ENCODE measurements at regions not wholly inside any gene's neighbourhood (a gene's known extent, or its start where the extent isn't known, plus 50 kb on each side); places are given as distances from the start of the nearest gene placed in this dataset.

DNA sequence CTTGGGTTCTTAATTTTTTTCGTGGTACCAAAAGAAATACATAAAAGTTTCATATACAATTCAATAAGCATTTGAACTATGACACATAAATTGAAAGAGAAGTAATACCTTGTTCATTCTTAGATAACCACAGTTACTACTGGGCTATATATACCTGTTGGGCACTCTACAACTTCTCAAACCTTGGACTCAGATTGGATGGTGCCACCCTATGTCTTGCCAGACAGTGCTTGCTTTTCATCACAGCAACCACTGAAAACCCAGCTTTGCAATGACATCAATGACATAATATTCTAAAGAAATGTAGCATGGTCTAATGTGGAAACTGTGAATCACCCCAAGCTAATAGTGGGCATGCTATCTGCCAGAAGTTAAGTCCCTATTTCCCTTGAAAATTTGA lies 62.8 kb upstream of the DPH5 start:
- H3K4me3 ChIP-seq (ENCODE audit: low read depth in 1 of 2, low read length in 1 of 2), result no peak overlapping the region
- H3K27me3 ChIP-seq, result no peaks in the 10 kb centered on the region
- H3K36me3 ChIP-seq, result no peaks in the 10 kb centered on the region
- no peak overlapping the region for H3K27ac ChIP-seq
- no peaks in the 10 kb centered on the region for H3K9me3 ChIP-seq
- TF ChIP-seq, protein P1, sequence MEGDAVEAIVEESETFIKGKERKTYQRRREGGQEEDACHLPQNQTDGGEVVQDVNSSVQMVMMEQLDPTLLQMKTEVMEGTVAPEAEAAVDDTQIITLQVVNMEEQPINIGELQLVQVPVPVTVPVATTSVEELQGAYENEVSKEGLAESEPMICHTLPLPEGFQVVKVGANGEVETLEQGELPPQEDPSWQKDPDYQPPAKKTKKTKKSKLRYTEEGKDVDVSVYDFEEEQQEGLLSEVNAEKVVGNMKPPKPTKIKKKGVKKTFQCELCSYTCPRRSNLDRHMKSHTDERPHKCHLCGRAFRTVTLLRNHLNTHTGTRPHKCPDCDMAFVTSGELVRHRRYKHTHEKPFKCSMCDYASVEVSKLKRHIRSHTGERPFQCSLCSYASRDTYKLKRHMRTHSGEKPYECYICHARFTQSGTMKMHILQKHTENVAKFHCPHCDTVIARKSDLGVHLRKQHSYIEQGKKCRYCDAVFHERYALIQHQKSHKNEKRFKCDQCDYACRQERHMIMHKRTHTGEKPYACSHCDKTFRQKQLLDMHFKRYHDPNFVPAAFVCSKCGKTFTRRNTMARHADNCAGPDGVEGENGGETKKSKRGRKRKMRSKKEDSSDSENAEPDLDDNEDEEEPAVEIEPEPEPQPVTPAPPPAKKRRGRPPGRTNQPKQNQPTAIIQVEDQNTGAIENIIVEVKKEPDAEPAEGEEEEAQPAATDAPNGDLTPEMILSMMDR (IDR thresholded peaks at IDR 0.05), result no peak
- no peaks in the 10 kb centered on the region for H3K4me1 ChIP-seq (ENCODE audit: control insufficient read depth in 1 of 2, insufficient read depth in 1 of 2, low read depth in 1 of 2, low read length in 1 of 2)

GRCh38 chr1:101086783-101087182 lies 61.2 kb upstream of the DPH5 start:
- no peak overlapping the region for H3K4me3 ChIP-seq (ENCODE audit: low read depth in 1 of 2, low read length in 1 of 2)
- no peaks in the 10 kb centered on the region for H3K36me3 ChIP-seq
- no peaks in the 10 kb centered on the region for H3K9me3 ChIP-seq
- TF ChIP-seq, protein P1 (IDR thresholded peaks at IDR 0.05), result no peak
- no peaks in the 10 kb centered on the region for H3K4me1 ChIP-seq (ENCODE audit: control insufficient read depth in 1 of 2, insufficient read depth in 1 of 2, low read depth in 1 of 2, low read length in 1 of 2)
- no peaks in the 10 kb centered on the region for H3K27me3 ChIP-seq
- H3K27ac ChIP-seq, result no peak overlapping the region

- TF ChIP-seq, protein P1 (IDR thresholded peaks at IDR 0.05), result no peak
- H3K4me3 ChIP-seq (ENCODE audit: low read depth in 1 of 2, low read length in 1 of 2), result no peak overlapping the region
- no peaks in the 10 kb centered on the region for H3K36me3 ChIP-seq
- H3K4me1 ChIP-seq (ENCODE audit: control insufficient read depth in 1 of 2, insufficient read depth in 1 of 2, low read depth in 1 of 2, low read length in 1 of 2), result no peaks in the 10 kb centered on the region
- no peak overlapping the region for H3K27ac ChIP-seq
- no peaks in the 10 kb centered on the region for H3K27me3 ChIP-seq
- no peaks in the 10 kb centered on the region for H3K9me3 ChIP-seq
Observed at GRCh38 chr1:101081496-101082488, 56.2 kb upstream of the DPH5 start.

- Histone ChIP-seq H3K4me3 (ENCODE audit: low read depth in 1 of 2, low read length in 1 of 2) (no peak overlapping the region), H3K36me3 (no peaks in the 10 kb centered on the region), H3K4me1 (ENCODE audit: control insufficient read depth in 1 of 2, insufficient read depth in 1 of 2, low read depth in 1 of 2, low read length in 1 of 2) (no peaks in the 10 kb centered on the region), H3K27ac (no peak overlapping the region), H3K27me3 (no peaks in the 10 kb centered on the region), H3K9me3 (no peaks in the 10 kb centered on the region)
- TF ChIP-seq, protein P1 (IDR thresholded peaks at IDR 0.05), result no peak
Observed at GRCh38 chr1:101080859-101081258, 55.3 kb upstream of the DPH5 start.

DNA sequence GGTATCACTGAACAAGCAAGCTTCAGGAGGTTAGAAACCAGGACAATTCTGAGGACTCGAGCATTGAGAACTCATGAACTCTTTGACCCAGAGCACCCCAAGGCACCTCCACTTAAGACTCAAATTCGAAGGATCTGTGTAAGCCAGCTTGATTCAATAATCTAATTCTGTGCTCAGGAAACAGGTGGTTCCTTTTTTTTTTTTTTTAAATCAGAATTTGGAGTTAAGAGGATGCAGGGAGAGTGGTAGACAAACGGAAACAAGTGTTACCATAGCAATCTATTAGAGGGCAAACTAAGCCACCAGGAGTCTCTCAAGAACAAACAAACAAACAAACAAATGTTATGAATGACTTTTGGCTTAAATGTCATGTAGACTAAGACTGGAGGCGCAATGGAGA lies 53.8 kb upstream of the DPH5 start:
- Histone ChIP-seq H3K27ac (no peak overlapping the region), H3K36me3 (no peaks in the 10 kb centered on the region), H3K4me3 (ENCODE audit: low read depth in 1 of 2, low read length in 1 of 2) (no peak overlapping the region), H3K9me3 (no peaks in the 10 kb centered on the region), H3K4me1 (ENCODE audit: control insufficient read depth in 1 of 2, insufficient read depth in 1 of 2, low read depth in 1 of 2, low read length in 1 of 2) (no peaks in the 10 kb centered on the region), H3K27me3 (no peaks in the 10 kb centered on the region)
- TF ChIP-seq, protein P1 (IDR thresholded peaks at IDR 0.05), result no peak
